ENCODE measurements at regions not wholly inside any gene's neighbourhood (a gene's known extent, or its start where the extent isn't known, plus 50 kb on each side); places are given as distances from the start of the nearest gene placed in this dataset.
"Not testable (repeated sequence)": the region's sequence is repeated elsewhere in the genome, so short reads cannot be mapped to it uniquely, and the experiment has no call there.

DNA sequence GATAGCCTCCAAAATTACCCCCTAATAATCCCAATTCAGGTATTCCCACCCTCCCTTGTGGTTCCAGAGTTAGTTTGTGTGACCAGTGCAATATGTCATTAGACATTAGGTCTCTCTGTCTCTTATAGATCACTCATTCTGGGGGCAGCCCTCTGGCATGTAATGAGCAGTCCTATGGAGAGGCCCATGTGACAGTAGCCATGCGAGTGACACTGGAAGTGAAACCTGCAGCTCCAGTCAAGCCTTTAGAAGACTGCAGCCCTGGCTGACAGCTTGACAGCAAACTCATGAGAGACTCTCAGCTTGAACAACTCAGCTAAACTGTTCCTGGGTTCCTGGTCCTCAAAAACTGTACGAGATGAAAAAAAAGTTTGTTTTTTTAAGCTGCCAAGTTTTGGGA lies 54.0 kb upstream of the HSPB3 start:
- TF ChIP-seq, protein P1, sequence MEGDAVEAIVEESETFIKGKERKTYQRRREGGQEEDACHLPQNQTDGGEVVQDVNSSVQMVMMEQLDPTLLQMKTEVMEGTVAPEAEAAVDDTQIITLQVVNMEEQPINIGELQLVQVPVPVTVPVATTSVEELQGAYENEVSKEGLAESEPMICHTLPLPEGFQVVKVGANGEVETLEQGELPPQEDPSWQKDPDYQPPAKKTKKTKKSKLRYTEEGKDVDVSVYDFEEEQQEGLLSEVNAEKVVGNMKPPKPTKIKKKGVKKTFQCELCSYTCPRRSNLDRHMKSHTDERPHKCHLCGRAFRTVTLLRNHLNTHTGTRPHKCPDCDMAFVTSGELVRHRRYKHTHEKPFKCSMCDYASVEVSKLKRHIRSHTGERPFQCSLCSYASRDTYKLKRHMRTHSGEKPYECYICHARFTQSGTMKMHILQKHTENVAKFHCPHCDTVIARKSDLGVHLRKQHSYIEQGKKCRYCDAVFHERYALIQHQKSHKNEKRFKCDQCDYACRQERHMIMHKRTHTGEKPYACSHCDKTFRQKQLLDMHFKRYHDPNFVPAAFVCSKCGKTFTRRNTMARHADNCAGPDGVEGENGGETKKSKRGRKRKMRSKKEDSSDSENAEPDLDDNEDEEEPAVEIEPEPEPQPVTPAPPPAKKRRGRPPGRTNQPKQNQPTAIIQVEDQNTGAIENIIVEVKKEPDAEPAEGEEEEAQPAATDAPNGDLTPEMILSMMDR (IDR thresholded peaks at IDR 0.05; ENCODE audit: unreplicated experiment) = no peak
- Mint-ChIP-seq H3K27me3 (ENCODE audit: insufficient read depth, unreplicated experiment) (no peaks in the 10 kb centered on the region), H3K27ac (ENCODE audit: low read depth, unreplicated experiment) (no peak overlapping the region), H3K9me3 (ENCODE audit: unreplicated experiment) (no peaks in the 10 kb centered on the region), H3K4me3 (ENCODE audit: unreplicated experiment) (no peak overlapping the region), H3K4me1 (ENCODE audit: insufficient read depth, unreplicated experiment) (peaks cover 21% of the 10 kb centered on the region), H3K36me3 (ENCODE audit: insufficient read depth, unreplicated experiment) (no peaks in the 10 kb centered on the region)
- CTCF ChIA-PET = no interaction called here
- DNase-seq (ENCODE audit: unreplicated experiment) = no peak
- POLR2A ChIA-PET = interaction anchor here (1.0 kb wide), 1 partner anchor 88 kb away, joined by 3 read pairs; no protein-coding TSS in a partner anchor
- intact Hi-C loops (cut with micrococcal nuclease) = no loop called here
- BruUV-seq (replicated peaks) = no TSS peak

DNA sequence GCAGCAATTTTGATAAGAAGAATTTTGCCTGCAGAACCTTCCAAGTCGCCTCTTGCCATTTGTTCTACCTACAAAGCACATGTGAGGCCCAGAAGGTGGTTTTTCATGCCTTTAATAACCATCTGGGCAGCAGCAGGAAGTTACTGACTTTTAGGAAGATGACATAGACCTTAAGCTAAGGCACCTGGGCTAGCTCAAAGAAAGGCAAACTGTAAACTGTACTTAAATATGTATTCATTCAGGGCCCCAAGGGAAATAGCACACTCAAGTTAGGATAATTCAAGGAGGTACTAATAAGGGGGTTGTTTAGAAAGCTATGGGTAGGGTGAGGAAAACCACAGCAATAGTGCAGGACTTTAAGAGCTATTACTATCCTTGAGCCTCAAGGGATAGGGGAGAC lies 57.3 kb upstream of the HSPB3 start:
- TF ChIP-seq, protein P1 (IDR thresholded peaks at IDR 0.05; ENCODE audit: unreplicated experiment) = no peak
- no TSS peak for BruUV-seq (replicated peaks)
- Mint-ChIP-seq H3K9me3 (ENCODE audit: unreplicated experiment) (no peaks in the 10 kb centered on the region), H3K27me3 (ENCODE audit: insufficient read depth, unreplicated experiment) (no peaks in the 10 kb centered on the region), H3K4me3 (ENCODE audit: unreplicated experiment) (no peak overlapping the region), H3K4me1 (ENCODE audit: insufficient read depth, unreplicated experiment) (peaks cover 5% of the 10 kb centered on the region), H3K36me3 (ENCODE audit: insufficient read depth, unreplicated experiment) (no peaks in the 10 kb centered on the region), H3K27ac (ENCODE audit: low read depth, unreplicated experiment) (no peak overlapping the region)
- CTCF ChIA-PET = interaction anchor here (1.1 to 1.3 kb wide), 2 partner anchors 68 to 83 kb away, joined by 3 to 5 read pairs; no protein-coding TSS in a partner anchor
- intact Hi-C loops (cut with micrococcal nuclease) = no loop called here
- DNase-seq (ENCODE audit: unreplicated experiment) = no peak
- POLR2A ChIA-PET = no interaction called here

DNA sequence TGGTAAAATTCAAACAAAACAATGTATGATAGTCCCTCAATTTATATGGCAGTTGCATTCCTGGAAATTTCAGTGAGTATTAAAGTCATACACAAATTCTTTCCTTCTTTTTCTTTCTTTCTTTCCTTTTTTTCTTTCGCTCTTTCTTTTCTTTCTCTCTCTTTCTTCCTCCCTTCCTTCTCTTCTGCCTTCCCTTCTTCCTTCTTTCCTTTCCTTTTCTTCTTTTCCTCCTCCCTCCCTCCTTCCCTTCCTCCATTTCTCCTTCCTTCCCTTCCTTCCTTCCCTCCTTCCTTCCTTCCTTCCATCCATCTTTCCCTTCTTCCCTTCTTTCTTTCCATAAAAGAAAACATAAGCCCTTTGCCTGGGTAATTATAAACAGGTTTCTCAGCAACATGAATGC lies 58.1 kb upstream of the HSPB3 start:
- BruUV-seq (replicated peaks) = no TSS peak
- no peak overlapping the region for H3K27ac Mint-ChIP-seq (ENCODE audit: low read depth, unreplicated experiment)
- POLR2A ChIA-PET = no interaction called here
- CTCF ChIA-PET = interaction anchor here (1.1 kb wide), 1 partner anchor 82 kb away, joined by 5 read pairs; no protein-coding TSS in a partner anchor
- no peak overlapping the region for H3K4me3 Mint-ChIP-seq (ENCODE audit: unreplicated experiment)
- no peaks in the 10 kb centered on the region for H3K4me1 Mint-ChIP-seq (ENCODE audit: insufficient read depth, unreplicated experiment)
- no peaks in the 10 kb centered on the region for H3K36me3 Mint-ChIP-seq (ENCODE audit: insufficient read depth, unreplicated experiment)
- TF ChIP-seq, protein P1 (IDR thresholded peaks at IDR 0.05; ENCODE audit: unreplicated experiment) = no peak
- no peaks in the 10 kb centered on the region for H3K27me3 Mint-ChIP-seq (ENCODE audit: insufficient read depth, unreplicated experiment)
- intact Hi-C loops (cut with micrococcal nuclease) = no loop called here
- no peaks in the 10 kb centered on the region for H3K9me3 Mint-ChIP-seq (ENCODE audit: unreplicated experiment)
- DNase-seq (ENCODE audit: unreplicated experiment) = no peak

DNA sequence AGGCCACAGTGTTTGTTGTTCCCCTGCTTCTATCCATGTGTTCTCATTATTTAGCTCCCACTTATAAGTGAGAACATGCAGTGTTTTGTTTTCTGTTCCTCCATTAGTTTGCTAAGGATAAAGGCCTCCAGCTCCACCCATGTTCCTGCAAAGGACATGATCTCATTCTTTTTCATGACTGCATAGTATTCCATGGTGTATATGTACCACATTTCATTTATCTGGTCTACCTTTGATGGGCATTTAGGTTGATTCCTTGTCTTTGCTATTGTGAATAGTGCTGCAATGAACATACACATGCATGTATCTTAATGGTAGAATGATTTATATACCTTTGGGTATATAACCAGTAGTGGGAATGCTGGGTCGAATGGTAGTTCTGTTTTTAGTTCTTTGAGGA lies 62.5 kb upstream of the HSPB3 start:
- DNase-seq (ENCODE audit: unreplicated experiment); H3K4me3 Mint-ChIP-seq (ENCODE audit: unreplicated experiment); H3K27ac Mint-ChIP-seq (ENCODE audit: low read depth, unreplicated experiment); intact Hi-C loops (cut with micrococcal nuclease); H3K9me3 Mint-ChIP-seq (ENCODE audit: unreplicated experiment); H3K27me3 Mint-ChIP-seq (ENCODE audit: insufficient read depth, unreplicated experiment); BruUV-seq (replicated peaks); H3K36me3 Mint-ChIP-seq (ENCODE audit: insufficient read depth, unreplicated experiment): not testable (repeated sequence)
- ChIA-PET POLR2A (interaction anchor here (1.0 kb wide), 1 partner anchor 83 kb away, joined by 3 read pairs; the partner anchor contains the start of gene ARL15), CTCF (interaction anchor here (0.7 to 1.7 kb wide), 2 partner anchors 26 to 32 kb away, joined by 4 to 5 read pairs; no protein-coding TSS in a partner anchor)
- H3K4me1 Mint-ChIP-seq (ENCODE audit: insufficient read depth, unreplicated experiment) = peaks cover 11% of the 10 kb centered on the region

Measured in MCF 10A (cell line).